Bronchial epithelial cell (primary cell): ENCODE measurements at regions not wholly inside any gene's neighbourhood (a gene's known extent, or its start where the extent isn't known, plus 50 kb on each side); places are given as distances from the start of the nearest gene placed in this dataset.

Experiments used
- DNase-seq: peaks from one replicate; pipeline ENCODE4 v3.0.0-alpha.2; 2010; ENCODE audit warnings: low read depth
- FAIRE-seq: peaks from 2 replicates; lab custom pipeline; 2011; peaks lifted over from hg19 to GRCh38; lab: Jason Lieb, UNC
- H3K27me3 ChIP-seq: 2 replicates; pipeline ENCODE4 v1.5.1; 2011; ENCODE audit warnings: low read length; ENCODE audit not compliant: control insufficient read depth, insufficient read depth
- H3K36me3 ChIP-seq: 2 replicates; pipeline ENCODE4 v1.5.1; 2011; ENCODE audit warnings: low read length; ENCODE audit not compliant: control insufficient read depth, insufficient read depth
- H3K4me3 ChIP-seq: 2 replicates; pipeline ENCODE4 v1.5.1; 2011; ENCODE audit warnings: mild to moderate bottlenecking, low read depth, low read length, control low read depth
- TF ChIP-seq, protein P1 (sequence below): IDR thresholded peaks from 2 replicates; pipeline ENCODE4 v1.5.1; 2011; ENCODE audit warnings: mild to moderate bottlenecking, moderate library complexity, low read length, control low read depth, inconsistent platforms; ENCODE audit not compliant: insufficient read depth, severe bottlenecking

DNA sequence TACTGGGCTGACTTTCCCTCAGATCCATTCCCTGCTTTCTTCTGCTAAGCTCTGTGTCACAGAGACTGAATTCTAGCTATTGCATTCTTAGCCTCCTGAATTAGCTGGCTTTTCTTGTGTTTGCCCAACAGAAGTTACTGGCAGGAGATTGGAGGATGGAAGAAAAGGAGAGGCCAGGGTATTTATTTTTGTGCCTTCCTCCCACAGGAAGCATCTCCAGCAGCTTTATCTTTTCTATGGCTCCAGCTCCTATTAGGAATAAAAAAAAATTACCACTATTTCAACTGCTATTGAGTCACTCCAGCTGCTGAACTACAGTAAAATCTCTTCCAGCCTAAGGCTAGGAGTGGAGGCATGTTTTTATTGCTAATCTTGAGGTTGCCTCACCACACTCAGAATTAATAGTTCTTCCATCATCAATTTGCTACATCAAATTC is 492.4 kb downstream of the RFPL4B start:
- no peaks in the 10 kb centered on the region for H3K27me3 ChIP-seq
- FAIRE-seq (no peak), DNase-seq (peak; percentile 21)
- no peak overlapping the region for H3K4me3 ChIP-seq
- H3K36me3 ChIP-seq: no peaks in the 10 kb centered on the region
- TF ChIP-seq, protein P1, sequence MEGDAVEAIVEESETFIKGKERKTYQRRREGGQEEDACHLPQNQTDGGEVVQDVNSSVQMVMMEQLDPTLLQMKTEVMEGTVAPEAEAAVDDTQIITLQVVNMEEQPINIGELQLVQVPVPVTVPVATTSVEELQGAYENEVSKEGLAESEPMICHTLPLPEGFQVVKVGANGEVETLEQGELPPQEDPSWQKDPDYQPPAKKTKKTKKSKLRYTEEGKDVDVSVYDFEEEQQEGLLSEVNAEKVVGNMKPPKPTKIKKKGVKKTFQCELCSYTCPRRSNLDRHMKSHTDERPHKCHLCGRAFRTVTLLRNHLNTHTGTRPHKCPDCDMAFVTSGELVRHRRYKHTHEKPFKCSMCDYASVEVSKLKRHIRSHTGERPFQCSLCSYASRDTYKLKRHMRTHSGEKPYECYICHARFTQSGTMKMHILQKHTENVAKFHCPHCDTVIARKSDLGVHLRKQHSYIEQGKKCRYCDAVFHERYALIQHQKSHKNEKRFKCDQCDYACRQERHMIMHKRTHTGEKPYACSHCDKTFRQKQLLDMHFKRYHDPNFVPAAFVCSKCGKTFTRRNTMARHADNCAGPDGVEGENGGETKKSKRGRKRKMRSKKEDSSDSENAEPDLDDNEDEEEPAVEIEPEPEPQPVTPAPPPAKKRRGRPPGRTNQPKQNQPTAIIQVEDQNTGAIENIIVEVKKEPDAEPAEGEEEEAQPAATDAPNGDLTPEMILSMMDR: no peak

DNA sequence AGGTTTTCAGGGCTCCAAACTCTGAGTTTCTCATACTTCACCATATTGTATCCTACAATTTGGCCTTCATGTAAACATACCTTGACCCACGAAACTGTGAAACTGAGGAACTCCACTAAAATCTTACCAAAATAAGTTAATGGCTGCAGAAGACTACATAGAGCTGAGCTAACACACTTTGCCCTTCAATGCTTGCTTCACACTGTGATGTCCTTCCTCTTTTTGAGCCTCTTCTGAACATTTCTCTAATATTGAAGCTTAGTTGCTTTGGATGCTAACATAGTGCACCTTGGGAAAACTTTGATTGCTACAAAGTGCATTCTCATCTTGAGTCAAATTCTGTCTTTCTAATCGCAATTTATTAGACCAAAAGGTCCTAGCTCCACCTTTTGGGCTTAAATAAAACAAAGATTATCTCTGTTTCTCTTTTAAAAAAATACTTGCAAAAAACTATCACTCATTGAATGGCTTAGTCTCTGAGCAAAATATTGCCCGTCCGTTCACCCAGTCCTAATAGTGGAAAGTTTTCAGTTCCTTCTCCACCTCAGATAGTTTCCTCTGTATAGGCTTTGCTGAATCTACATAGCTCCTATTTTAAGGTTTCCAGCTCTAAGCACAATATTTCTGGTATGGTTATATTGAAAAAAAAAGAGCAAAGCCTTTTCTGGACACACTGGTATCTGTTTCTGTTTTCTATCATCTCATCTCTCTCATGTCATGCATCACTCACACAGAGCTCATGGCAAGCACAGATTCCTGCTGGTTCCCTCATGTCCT is 494.6 kb downstream of the RFPL4B start:
- FAIRE-seq: no peak
- DNase-seq: no peak
- Histone ChIP-seq H3K4me3 (no peak overlapping the region), H3K36me3 (no peaks in the 10 kb centered on the region), H3K27me3 (no peaks in the 10 kb centered on the region)
- TF ChIP-seq, protein P1: no peak

DNA sequence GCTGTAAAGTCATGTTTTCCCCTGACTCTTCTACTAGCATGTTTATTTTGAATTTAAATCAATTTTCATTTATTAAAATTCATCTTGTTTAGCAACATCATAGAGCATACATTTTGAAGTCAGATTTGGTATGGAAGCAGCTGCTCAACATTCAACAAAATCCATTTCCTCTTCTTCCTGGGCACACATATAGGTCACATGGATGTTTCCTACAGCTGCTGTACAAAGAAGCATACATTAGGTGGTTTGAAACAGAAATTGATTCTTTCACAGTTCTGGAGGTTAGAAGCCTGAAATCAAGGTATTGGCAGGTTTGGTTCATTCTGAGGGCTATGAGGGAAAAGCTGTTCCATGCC is 495.2 kb downstream of the RFPL4B start:
- FAIRE-seq: no peak
- no peaks in the 10 kb centered on the region for H3K27me3 ChIP-seq
- H3K36me3 ChIP-seq: no peaks in the 10 kb centered on the region
- no peak overlapping the region for H3K4me3 ChIP-seq
- DNase-seq: no peak
- TF ChIP-seq, protein P1: no peak

DNA sequence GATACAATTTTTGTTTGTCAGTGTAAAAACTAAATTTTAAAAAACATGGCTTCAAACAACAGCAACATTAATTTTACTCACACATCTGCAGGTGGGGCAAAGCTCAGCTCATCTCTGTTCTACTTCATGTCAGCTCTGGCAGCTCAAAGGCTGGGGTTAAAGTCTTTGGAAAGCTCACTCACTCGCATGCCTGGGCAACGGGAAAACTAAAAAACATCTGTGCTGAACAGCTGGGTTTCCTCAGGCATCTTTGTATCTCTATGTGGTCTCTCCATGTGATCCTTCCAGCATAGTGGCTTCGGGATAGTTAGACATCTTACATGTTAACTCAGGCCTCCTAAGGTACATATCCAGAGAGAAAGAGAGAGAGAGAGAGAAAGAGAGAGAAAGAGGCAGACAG is 499.6 kb downstream of the RFPL4B start:
- Histone ChIP-seq H3K4me3 (no peak overlapping the region), H3K36me3 (no peaks in the 10 kb centered on the region), H3K27me3 (no peaks in the 10 kb centered on the region)
- FAIRE-seq (no peak), DNase-seq (no peak)
- TF ChIP-seq, protein P1: no peak

DNA sequence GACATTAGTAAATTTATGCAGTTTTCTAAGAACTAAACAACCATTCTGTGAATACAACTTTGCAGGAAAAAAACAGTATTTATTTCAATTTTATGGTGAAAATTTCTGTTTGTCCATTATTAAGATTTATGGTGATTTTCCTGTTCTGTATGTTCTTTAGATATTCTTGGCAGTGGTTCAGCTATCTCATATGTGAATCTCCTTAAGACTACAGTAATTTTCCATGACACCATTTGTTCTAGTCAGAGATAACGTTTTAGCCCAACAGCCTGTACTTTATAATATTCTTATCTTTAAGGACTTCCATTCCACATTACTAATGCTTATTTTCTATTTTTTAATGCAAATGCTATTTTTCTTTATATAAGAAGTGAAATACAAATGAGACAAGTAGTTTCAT is 504.0 kb downstream of the RFPL4B start:
- Histone ChIP-seq H3K27me3 (peaks cover 2% of the 10 kb centered on the region), H3K36me3 (no peaks in the 10 kb centered on the region), H3K4me3 (no peak overlapping the region)
- FAIRE-seq: no peak
- TF ChIP-seq, protein P1: no peak
- no peak for DNase-seq

DNA sequence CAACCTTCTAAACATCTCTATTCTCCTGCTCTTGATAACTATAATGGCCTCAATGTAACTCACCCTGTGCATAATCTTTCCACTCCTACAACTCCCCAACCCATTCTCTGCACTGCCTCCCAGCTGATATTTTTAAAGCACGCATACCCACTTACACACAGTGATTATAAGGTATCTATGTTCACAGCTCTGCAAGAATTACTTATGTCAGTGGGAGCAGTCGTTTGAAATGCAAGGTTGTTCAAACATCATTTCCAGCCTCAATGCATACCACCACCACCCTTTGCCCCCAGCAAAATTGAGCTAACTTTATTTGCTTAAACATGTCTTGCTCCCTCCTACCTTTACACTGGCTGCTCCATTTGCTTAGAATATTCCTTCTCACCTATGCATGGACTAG is 506.0 kb downstream of the RFPL4B start:
- FAIRE-seq: no peak
- H3K27me3 ChIP-seq: peaks cover 2% of the 10 kb centered on the region
- H3K36me3 ChIP-seq: no peaks in the 10 kb centered on the region
- no peak for DNase-seq
- TF ChIP-seq, protein P1: no peak
- no peak overlapping the region for H3K4me3 ChIP-seq
